HG02938 (cell line): ENCODE measurements at regions not wholly inside any gene's neighbourhood (a gene's known extent, or its start where the extent isn't known, plus 50 kb on each side); places are given as distances from the start of the nearest gene placed in this dataset.
"Not testable (repeated sequence)": the region's sequence is repeated elsewhere in the genome, so short reads cannot be mapped to it uniquely, and the experiment has no call there.

Source experiments
- ATAC-seq: cut with Tn5 transposase; IDR thresholded peaks from one replicate; pipeline ENCODE4 v1.9.1; 2021; ENCODE audit warnings: mild to moderate bottlenecking, moderate library complexity; ENCODE audit not compliant: unreplicated experiment

- ATAC-seq: not testable (repeated sequence)
Measured at GRCh38 chr12:116327992-116328391, 50.5 kb upstream of the MED13L start.

GRCh38 chr12:116331876-116332275 lies 54.4 kb upstream of the MED13L start:
- no peak for ATAC-seq

- no peak for ATAC-seq
Measured at GRCh38 chr12:116332705-116333380, 55.4 kb upstream of the MED13L start.

DNA sequence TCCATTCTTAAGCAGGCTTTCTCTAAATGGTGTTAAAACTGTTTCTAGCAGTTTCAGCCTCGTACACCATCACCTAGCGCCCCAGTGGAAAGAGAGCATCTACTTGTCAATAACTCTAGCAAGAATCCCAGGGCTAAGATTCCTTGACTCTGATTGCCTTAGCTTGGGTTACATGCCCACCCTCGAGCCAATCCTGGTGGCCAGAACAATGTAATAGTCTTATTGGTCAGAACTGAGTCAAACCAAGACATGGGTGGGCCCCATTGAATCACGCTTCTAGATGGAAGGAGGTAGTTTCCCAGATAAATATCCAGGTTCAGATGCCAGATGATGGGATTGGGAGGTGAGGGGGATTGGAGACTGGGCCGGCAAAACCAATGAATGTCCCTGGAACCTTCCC lies 55.9 kb upstream of the MED13L start:
- no peak for ATAC-seq

DNA sequence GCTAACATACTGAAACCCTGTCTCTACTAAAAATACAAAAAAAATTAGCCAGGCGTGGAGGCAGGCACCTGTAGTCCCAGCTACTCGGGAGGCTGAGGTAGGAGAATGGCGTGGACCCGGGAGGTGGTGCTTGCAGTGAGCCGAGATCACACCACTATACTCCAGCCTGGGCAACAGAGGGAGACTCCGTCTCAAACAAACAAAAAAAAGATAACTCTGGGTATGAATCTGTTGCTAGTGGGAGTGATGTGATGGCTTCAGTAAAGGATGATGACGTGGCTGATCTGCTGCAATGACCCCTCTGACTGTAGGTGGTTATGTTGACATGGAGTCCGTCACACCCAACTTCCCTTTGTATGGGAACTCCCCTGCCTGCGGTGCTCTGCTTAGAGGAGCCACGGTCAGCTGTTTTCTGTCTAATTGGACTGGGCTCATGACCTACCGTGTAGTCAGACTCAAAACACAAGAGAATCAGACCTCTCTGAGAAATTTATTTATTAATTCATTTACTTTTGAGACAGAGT lies 59.1 kb upstream of the MED13L start:
- peak; percentile 94 for ATAC-seq

- ATAC-seq: no peak
Measured at GRCh38 chr12:116337312-116337711, 59.8 kb upstream of the MED13L start.

DNA sequence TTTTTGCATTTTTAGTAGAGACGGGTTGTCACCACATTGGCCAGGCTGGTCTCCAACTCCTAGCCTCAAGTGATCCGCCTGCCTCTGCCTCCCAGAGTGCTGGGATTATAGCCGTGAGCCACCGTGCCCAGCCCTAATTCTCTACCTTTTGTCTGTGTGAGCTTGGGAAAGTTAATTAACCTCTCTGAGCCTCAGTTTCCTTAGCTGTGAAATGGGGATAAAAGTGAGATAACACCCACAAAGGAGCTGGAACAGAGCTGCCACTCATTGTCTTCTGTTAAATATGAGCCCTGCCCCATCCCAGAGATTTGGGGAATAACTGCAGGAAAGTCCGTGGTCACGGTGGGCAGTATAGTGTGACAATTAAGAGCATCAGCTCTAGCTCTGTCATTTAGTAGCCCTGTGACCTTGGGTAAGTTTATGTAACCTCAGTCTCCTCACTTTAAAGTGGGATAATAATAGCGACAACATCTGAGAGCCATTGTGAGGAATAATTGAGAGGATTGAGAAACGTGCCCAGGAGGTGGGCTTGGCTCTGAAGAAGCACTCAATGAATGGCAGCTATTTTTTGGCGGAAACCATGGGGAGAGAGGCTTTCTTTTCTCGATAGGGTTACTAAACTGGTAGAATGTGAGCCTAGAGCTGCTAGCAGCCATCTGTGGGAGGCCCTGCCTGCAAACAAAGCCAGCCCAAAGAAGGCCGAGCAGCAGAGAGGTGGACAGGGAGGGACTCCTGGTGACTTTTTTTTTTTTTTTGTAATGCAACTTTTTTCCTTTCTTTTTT lies 60.8 kb upstream of the MED13L start:
- no peak for ATAC-seq

DNA sequence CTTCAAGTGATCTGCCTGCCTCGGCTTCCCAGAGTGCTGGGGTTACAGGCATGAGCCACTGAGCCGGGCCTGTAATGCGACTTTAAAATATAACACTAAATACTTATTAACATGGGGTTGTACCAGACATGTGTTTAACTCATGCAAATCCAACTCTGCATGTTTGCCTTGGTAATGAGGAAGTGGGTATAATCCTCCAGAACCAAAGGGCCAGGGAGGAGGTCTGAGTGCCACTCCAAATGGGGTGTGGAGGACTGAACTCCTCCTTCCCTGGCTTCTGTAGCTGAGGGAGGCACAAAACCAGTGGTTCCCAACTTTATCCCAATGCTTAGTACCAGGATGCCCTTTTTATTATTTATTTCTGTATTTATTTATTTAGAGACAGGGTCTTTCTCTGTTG lies 61.6 kb upstream of the MED13L start:
- ATAC-seq: no peak

- ATAC-seq: no peak
Measured at GRCh38 chr12:116339800-116340371, 62.4 kb upstream of the MED13L start.

DNA sequence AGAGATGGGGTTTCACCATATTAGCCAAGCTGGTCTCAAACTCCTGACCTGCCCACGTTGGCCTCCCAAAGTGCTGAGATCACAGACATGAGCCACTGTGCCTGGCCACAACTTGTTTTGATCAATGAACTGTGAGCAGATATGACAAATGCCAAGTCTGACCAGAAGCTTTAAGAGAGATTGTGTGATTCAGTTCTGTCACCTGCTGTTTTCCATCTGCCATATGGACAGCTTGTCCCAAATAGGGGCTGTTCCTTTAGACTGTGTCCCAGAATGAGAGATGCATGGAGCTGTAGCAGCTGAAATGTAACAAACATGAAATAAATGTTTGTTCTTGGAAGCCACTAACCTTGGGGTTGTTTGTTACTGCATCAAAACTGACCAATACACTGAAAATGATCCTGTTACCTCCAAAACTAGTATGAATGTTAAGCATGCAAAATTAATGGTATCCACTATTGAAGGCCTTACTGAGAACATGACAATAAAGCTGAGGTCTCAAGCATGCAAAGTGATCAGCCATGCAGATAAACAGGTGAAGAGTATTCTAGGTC lies 65.9 kb upstream of the MED13L start:
- no peak for ATAC-seq

DNA sequence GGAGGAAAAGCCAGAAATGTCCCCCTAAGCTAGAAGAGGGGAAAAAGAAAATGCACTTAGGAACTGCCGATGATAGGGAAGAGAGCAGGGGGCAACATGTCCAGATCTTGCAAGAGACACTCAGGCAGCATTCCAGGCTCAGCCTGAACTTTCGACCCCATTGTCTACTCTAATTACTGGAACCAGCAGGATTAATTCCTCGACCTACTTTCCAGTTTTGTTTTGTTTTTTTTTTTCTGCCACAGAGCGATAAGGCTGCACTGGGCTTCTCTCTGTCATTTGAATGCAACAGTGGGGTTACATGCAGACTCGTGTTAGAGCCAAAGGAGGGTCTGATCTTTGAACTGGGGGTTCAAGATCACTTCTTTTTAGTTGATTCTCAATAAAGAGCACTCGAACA lies 68.7 kb upstream of the MED13L start:
- no peak for ATAC-seq

- no peak for ATAC-seq
Measured at GRCh38 chr12:116346741-116347140, 69.2 kb upstream of the MED13L start.

- no peak for ATAC-seq
Measured at GRCh38 chr12:116347265-116347664, 69.8 kb upstream of the MED13L start.

DNA sequence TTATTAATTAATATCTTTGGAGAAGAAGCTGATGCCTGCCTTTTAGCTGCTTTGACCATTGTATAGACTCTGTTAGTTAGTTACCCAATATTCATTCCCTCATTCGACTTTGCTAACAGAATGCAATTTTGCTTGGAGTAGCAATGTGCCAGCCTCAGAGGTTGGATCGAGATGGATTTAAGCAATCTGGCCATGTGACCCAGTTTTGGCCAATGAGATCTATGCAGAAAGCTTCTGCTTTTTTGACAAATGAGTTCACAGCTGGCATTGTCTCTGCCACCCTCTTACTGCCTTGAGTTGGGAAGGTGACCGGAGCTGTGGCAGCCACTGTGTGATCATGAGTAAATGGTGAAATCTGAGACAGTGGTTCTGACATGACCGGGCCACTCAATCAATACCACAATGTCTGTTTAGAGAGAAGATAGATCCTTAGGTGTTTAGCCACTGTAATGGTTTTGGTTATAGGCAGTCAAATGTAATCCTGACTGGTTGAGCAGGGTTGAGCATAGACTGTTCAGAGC lies 74.9 kb upstream of the MED13L start:
- no peak for ATAC-seq

GRCh38 chr12:116353958-116354357 lies 76.5 kb upstream of the MED13L start:
- no peak for ATAC-seq

- no peak for ATAC-seq
Measured at GRCh38 chr12:116354534-116354933, 77.0 kb upstream of the MED13L start.

DNA sequence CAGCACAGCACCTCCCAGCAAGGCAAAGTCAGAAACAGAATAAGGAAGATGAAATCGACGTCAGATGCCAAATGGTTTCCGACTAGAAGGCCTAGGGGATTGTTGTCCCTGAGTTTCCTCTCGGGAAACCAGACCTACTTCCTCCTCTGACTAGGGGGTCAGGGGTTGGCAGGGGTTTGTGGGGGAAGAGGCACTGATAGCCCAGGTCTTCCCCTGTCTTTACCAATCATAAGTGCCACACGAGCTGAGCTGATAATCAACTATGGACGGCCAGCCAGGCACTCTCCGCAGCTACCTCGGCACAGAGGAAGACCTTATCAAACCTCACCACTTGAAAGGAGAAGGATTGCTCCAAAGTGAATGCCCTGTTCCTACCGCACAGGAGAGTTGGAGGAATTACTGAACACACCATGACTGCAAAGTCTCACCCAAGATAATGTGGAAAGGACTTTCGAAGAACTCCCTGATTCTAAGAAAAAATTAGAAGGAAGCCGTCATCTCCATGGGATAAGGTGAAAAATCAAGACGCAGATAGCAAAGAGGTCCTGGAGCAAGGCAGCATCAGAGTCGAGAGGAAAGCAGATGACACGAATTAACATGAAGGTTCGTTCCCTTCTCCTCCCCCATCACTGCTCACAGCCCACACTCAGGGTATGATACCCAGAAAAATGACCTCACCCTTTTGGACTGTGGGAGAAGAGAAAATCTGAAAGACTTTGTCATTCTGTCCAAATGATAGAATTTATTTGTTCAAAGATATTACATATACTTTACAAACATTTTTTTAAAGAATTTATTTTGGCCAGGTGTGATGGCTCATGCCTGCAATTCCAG lies 77.7 kb upstream of the MED13L start:
- ATAC-seq: no peak

DNA sequence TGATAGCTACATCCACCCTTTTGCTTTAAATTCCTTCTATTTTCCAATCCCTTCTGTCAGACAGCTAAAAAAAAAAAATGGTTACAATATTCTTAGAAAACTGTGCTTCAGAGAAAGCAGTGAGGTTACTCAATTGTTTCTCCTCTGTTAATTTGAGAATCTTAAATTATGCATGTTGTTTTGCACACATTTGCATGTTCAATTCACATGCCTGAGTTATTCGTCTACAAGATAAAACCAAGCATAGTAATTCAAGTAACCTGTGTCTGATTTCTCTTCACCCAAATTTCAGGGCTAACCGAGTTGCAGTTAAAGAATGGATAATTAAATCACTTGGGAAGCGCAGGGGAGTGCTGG lies 81.0 kb upstream of the MED13L start:
- ATAC-seq: no peak

GRCh38 chr12:116358893-116359761 lies 81.6 kb upstream of the MED13L start:
- peak; percentile 75 for ATAC-seq
